ENCODE measurements at regions not wholly inside any gene's neighbourhood (a gene's known extent, or its start where the extent isn't known, plus 50 kb on each side); places are given as distances from the start of the nearest gene placed in this dataset.

DNA sequence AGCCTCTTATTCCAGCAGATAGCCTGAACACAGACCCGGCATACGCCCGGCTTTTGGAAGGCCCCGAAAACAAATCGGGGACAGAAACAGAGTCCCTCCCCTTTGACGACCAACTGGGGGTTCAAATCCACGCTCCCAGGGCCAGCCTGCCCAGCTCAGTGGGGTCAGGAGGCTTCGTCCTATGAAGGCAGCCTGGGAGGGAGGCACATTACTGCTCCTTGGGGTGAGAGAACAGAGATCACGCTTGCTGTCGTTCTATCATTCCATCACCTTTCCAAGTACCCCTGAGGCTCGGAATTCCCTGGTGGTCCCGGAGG lies 208.8 kb upstream of the SALL3 start:
- H3K27ac ChIP-seq, result no peak overlapping the region
- no peak for DNase-seq
- peaks cover 0 to 19% (median 4%) of the 10 kb centered on the region in 9 donors for H3K27me3 ChIP-seq
- TF ChIP-seq, protein P1, sequence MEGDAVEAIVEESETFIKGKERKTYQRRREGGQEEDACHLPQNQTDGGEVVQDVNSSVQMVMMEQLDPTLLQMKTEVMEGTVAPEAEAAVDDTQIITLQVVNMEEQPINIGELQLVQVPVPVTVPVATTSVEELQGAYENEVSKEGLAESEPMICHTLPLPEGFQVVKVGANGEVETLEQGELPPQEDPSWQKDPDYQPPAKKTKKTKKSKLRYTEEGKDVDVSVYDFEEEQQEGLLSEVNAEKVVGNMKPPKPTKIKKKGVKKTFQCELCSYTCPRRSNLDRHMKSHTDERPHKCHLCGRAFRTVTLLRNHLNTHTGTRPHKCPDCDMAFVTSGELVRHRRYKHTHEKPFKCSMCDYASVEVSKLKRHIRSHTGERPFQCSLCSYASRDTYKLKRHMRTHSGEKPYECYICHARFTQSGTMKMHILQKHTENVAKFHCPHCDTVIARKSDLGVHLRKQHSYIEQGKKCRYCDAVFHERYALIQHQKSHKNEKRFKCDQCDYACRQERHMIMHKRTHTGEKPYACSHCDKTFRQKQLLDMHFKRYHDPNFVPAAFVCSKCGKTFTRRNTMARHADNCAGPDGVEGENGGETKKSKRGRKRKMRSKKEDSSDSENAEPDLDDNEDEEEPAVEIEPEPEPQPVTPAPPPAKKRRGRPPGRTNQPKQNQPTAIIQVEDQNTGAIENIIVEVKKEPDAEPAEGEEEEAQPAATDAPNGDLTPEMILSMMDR (IDR thresholded peaks at IDR 0.05), result no peak
- TF ChIP-seq POLR2A (IDR thresholded peaks at IDR 0.05), result no peak
- no peaks in the 10 kb centered on the region for H3K36me3 ChIP-seq
- intact Hi-C loops (cut with DNase I), result no loop called here
- no peak for ATAC-seq
- no peaks in the 10 kb centered on the region for H3K4me1 ChIP-seq
- WGBS, 4 donors, result 79 to 83% (median 81%) methylated on average over 4 to 12 of the region's 12 CpGs
- H3K4me3 ChIP-seq, result no peak overlapping the region
- no peaks in the 10 kb centered on the region for H3K9me3 ChIP-seq

- H3K27me3 ChIP-seq, result peaks cover 0 to 19% (median 4%) of the 10 kb centered on the region in 9 donors
- ATAC-seq, result no peak
- no peak for TF ChIP-seq POLR2A (IDR thresholded peaks at IDR 0.05)
- TF ChIP-seq, protein P1 (IDR thresholded peaks at IDR 0.05), result no peak
Measured at GRCh38 chr18:78771496-78772359, 207.9 kb upstream of the SALL3 start.

GRCh38 chr18:78772360-78773302 lies 207.0 kb upstream of the SALL3 start:
- no peaks in the 10 kb centered on the region for H3K4me1 ChIP-seq
- intact Hi-C loops (cut with DNase I), result no loop called here
- TF ChIP-seq, protein P1 (IDR thresholded peaks at IDR 0.05), result no peak
- no peak for TF ChIP-seq POLR2A (IDR thresholded peaks at IDR 0.05)
- WGBS, 4 donors, result 79 to 81% (median 81%) methylated on average over 20 to 26 of the region's 26 CpGs
- ATAC-seq (no peak), DNase-seq (no peak)
- peaks cover 0 to 19% (median 4%) of the 10 kb centered on the region in 9 donors for H3K27me3 ChIP-seq
- no peak overlapping the region for H3K27ac ChIP-seq
- H3K4me3 ChIP-seq, result no peak overlapping the region
- H3K36me3 ChIP-seq, result no peaks in the 10 kb centered on the region
- no peaks in the 10 kb centered on the region for H3K9me3 ChIP-seq

More at GRCh38 chr18:78771496-78772359, 207.9 kb upstream of the SALL3 start:
- Histone ChIP-seq H3K4me1 (no peaks in the 10 kb centered on the region), H3K9me3 (no peaks in the 10 kb centered on the region), H3K27ac (no peak overlapping the region), H3K4me3 (no peak overlapping the region), H3K36me3 (no peaks in the 10 kb centered on the region)
- no peak for DNase-seq
- intact Hi-C loops (cut with DNase I), result no loop called here
- 72 to 84% (median 81%) methylated on average over 18 to 22 of the region's 22 CpGs for WGBS, 4 donors

GRCh38 chr18:78773303-78773755 lies 206.3 kb upstream of the SALL3 start:
- ATAC-seq (no peak), DNase-seq (no peak)
- H3K27me3 ChIP-seq, result peaks cover 0 to 14% (median 0%) of the 10 kb centered on the region in 9 donors
- no peak for TF ChIP-seq POLR2A (IDR thresholded peaks at IDR 0.05)
- H3K27ac ChIP-seq, result no peak overlapping the region
- intact Hi-C loops (cut with DNase I), result no loop called here
- H3K36me3 ChIP-seq, result no peaks in the 10 kb centered on the region
- H3K4me1 ChIP-seq, result no peaks in the 10 kb centered on the region
- 67 to 78% (median 68%) methylated on average over 6 to 7 of the region's 7 CpGs for WGBS, 4 donors
- H3K9me3 ChIP-seq, result no peaks in the 10 kb centered on the region
- H3K4me3 ChIP-seq, result no peak overlapping the region

Data from heart left ventricle (tissue), 16 donors.